GM21737 (cell line): ENCODE measurements at regions not wholly inside any gene's neighbourhood (a gene's known extent, or its start where the extent isn't known, plus 50 kb on each side); places are given as distances from the start of the nearest gene placed in this dataset.

Experiments
- ATAC-seq: cut with Tn5 transposase; IDR thresholded peaks from one replicate; pipeline ENCODE4 v1.9.1; 2021; ENCODE audit warnings: mild to moderate bottlenecking, moderate library complexity; ENCODE audit not compliant: unreplicated experiment

DNA sequence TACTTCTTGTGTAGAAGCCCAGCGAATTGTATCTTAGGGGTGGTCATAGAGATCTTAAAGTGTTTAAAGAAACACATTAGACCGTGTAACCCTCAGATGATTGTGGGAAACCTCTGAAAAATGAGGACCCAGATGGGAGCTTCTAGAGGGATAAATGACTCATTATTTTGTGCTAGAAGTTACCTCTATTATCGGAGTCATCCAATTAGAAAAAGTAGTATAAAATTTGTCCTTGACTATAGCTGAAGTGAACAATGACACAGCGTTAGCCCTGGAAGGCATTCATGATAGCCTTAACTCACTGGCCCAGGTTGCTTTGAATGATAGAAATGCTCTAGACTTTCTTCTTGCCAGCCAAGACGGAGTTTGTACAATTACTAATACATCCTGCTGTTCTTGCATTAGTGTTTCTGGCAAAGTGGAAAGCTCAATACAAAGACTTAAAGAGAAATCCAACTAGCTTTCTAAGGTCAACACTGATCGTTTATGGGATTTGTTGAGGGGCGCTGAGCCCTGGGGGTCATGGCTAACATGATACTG, 178.9 kb upstream of the VEGFC start:
- no peak for ATAC-seq

DNA sequence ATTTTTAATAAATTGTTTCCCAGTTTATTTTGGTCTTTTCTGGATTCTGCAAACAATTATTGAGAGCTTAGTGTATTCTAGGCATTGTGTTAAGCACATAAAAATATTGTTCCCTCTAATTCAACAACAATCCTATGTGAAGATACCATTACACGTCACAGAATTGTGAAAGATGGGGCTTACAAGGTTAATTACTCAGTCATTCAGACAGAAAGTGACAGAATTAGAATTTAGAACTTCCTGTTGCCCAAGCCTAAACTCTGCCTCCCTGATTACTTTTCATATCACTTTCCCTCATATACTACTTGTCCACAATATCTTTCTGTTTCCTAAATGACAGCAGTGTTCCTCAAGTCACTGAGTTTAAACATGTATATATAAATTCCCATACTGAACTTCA, 186.7 kb upstream of the VEGFC start:
- no peak for ATAC-seq

DNA sequence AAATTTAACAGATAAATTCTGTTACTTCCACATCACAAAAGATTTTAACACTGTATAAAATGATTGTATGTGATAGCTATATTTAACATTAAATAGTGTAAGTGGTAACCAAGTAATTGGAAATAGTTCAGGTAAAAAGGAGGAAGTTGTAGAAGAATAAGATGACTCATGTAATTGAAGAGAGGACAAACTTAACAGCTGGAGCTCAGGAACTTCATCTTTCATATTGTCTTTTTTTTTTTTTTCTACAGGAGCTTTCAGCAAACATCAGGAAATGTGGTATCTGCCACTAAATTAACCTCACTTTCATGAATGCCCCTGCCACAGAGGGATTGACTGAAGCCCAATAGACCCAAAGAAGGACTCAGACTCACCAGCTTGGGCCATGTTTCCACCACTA, 188.4 kb upstream of the VEGFC start:
- no peak for ATAC-seq

DNA sequence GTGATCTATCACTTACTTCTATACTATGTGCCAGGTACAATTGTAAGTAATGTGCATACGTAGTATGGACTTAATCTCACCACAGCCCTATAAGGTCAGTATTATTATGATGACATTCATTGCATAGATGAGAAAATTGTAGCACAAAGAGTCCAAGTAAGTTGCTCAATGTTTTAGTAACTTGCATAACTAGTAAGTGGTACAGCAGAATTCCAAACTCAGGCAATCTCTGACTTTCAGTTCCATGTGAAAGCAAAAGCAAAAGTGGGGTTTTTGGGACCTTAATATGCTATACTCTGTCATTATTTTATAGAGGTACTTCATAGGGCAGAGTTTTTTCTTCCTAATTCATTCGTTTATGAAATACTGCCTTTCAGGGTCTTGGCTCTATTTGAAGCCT, 188.8 kb upstream of the VEGFC start:
- no peak for ATAC-seq

DNA sequence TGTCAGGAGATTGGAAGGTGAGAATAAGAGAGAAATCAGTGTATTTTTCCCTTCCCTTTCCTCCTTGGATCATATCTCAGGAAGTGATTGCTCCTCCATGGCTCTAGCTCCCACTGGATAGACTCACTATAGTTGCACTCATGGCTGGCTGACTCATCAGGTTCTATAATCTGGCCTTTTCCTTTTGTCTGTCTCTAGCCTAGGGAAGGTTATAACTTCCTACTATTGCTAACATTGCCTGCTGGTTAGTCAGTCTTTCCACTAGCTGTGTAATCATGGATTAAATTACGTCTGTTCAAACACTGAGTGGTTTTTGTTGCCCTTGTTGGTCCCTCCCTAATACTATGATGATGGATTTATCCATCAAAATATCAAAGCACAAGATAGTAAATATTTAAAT, 195.5 kb upstream of the VEGFC start:
- no peak for ATAC-seq

DNA sequence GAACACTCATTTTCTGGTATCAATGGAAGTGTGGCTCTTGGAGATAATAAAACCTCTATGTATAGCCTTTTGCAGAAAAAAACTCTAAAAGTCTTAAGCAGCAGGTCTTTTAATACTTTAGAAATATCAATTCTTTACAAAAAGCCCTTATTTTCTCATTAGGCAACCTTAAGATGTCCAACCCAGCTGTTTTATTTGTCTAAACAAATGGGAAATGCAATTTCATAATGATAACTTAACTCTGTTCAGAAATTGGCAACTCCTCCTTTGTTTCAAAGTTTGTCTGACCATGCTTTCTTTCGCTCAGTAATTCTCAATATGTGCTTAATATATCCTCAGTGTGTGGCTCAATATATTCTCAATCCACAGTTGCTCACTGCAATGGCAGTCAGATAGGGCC, 196.5 kb upstream of the VEGFC start:
- ATAC-seq: no peak

DNA sequence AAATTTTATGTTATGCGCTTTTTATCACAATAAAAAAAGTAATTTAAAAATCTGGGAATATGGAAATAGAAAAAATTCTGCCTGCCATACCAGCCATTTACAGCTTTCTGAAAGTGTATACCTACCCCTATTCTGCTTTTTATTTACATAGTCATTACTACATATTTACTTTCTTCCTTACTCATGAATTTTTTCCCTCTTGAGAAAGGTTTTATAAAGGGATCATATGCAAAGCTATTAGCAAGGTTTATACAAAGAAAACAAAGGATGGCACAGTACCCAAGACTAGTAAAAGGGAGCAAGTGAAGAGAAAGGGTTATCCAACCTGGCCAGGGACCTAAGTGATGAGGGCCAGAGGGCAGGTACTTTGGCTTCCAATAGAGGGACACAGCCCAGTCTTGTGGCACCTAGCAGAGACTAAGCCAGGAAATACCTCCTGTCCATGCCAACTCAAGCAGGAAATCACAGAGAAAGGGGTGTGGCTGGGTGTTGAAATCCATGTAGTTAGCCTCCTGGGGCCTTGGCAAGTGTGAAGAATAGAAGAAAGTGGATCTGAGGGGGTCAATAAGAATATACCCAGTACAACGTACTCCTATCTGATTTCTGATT, 207.3 kb upstream of the VEGFC start:
- ATAC-seq: no peak

DNA sequence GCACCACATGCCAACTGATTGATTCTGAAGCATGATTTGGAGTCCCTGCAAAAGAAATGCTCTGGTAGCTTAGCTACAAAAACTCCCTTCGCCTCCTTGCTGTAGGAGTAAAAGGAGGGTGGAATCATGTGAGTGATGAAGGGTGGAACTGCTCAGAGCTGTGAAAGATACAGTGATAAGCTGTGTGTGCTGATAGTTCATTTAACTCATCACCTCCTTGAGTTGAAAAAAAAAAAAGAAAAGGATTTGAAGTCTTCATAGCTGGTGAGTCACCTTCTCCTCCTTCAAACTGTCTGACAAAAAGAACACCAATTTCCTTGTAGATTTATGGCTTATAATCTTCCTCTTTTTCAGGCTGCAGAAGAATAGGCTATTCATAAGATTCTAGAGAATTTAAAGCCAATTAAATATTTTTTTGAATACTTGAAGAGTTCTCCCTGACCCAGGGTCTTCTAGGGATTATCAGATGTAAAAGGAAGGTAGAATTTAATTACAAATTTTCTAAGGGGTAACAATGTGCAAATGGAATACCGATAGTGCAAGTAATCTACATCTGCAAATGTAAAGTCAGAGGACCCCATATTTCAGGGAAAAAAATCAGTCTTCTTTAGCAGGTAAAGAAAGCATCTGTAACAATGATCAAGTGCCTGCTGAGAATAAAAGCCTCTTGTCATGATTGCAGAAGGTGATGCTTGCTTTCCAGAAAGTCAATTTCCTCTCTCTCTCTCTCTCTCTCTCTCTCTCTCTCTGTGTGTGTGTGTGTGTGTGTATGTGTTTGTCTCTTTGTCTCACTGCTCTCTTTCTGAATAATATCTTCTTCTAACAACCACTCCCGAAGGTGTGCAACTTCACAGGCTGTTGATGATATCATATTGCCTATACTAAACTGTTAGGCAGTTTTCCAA, 208.8 kb upstream of the VEGFC start:
- ATAC-seq: no peak

DNA sequence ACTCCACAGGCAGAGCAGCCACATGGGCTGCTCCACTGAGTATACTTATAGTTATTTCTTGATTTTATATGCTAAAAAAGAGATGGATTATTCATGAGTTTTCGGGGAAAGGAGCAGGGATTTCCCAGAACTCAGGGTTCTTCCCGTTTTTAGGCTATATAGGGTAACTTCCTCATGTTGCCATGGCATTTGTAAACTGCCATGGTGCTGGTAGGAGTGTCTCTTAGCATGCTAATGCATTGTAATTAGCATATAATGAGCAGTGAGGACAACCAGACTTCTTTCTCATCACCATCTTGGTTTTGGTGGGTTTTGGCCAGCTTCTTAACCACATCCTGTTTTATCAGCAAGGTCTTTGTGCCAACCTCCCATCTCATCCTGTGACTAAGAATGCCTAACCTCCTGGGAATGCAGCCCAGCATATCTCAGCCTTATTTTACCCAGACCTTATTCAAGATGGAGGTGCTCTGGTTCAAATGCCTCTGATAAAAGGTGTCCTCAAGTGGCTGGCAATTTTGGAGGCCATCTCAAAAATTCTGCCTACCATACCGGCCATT, 213.0 kb upstream of the VEGFC start:
- no peak for ATAC-seq

DNA sequence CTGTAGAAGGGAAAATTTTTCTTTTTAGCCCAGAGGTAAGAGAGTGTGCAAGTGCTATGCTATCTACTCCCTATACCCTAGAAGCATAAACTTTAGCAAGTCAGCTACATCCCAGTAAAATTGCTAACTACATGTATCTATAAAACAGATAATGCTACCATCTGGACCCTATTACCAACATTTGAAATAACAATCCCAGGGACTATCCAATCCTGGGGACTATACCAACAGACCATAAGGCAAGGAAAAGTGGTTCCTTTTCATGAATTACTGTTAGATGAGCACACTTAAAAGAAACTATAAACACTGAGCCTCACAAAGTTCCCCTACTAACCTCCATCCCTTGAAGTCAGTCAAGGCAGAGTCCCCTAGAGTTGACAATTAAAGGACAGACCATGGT, 213.6 kb upstream of the VEGFC start:
- ATAC-seq: no peak

DNA sequence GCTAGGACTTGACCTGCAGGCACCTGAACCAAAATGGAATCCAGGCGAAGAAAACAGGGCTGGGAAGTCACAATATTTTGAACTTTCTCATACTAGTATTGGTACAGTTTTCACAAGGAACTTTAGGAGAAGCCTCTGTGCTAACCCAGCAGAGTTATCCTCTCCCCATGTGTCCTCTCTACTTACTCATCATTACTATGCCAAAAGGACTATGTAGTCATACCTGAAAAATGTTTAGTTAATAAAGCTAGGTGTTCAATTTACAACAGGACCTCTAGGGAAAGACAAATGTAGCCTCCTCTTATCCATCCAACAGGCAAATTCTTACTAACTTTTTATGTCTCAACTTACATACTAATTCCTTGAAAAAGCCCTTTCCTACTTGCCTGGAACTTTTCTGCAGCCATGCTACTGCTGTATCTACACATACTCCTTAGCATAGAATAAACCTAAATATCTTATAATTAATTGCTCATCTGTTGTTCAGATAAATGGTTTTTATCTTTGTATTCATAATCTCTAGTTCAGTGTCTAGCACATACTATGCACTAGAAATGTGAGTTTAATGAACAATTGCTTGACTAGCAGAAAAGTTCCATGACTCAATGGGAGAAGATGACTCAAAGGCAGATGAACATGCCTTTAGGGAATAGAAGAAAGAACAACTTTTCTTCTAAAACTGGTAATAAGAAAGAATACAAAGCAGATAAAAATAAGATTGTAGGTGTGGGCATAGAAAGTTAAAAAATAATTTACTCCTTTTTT, 215.5 kb upstream of the VEGFC start:
- ATAC-seq: no peak

DNA sequence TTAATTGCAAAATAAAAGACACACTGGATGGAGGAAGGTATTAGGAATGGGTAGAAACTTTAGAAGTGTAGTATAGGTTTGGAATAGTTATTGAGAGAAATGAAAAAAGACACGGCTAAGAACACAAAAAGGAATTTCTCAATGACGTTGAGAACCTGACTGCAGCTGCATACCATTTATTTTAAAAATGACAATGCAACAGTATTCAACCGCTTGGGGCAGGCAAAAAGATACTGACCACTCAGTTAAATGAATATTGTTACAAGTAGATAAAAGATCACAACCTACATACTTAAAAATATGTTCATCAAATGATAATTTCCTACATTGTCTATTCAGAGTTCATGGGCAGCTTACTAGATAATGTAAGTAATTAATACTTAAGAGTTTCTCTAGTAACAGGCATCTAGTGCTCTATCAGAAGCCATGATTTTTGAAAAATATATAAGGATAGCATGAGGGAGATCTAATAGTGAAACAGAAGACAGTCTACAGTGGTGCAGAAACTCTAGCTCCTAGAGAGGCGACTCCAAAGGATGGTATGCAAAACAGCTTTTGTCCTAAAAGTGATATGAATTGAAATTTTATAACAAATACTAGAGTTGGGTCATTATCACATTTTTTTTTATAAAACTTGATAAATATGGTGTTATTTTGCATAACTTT, 216.2 kb upstream of the VEGFC start:
- no peak for ATAC-seq

DNA sequence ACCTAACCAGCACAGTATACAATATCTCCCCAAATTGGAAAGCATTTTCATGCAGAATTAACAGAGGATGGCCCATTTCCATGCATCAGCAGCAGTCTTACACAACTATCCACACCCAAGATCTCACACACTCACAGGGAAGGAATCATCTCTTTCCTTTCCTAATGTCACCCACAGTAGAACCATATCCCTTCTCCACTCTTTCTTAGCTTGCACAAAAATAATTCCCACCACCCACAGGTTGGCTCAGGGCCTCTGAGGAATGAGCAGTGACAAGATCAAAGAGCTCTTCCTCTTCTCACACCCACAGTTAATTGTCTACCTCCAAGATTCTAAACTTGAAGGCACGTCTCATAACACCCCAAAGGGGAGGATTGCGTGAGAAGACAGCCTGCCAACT, 217.7 kb upstream of the VEGFC start:
- ATAC-seq: no peak

DNA sequence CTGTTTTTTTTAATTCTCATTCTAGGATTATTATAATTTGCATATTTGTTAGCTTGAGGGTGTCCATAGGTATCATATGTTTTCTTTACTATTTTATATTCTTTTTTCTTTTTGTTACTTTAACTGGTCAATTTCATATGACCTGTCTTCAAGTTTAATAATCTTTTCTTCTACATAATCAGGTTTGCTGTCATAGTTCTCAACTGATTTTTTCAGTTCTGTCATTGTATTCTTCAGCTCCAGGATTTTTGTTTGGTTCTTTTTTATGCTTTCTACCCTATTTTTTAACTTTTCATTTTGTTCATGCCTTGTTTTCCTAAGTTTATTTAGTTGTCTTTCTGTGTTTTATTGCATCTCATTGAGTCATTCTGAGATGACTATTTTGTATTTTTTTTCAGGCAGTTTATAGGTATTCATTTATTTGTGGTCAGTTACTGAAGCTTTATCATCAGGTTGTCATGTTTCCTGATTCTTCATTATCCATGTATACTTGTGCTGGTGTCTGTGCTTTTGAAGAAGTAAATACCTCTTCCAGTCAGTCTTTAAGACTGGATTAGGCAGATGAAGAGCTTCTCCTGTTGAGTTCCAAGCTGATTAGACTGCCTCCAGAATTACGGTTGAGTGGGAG, 220.3 kb upstream of the VEGFC start:
- ATAC-seq: no peak

DNA sequence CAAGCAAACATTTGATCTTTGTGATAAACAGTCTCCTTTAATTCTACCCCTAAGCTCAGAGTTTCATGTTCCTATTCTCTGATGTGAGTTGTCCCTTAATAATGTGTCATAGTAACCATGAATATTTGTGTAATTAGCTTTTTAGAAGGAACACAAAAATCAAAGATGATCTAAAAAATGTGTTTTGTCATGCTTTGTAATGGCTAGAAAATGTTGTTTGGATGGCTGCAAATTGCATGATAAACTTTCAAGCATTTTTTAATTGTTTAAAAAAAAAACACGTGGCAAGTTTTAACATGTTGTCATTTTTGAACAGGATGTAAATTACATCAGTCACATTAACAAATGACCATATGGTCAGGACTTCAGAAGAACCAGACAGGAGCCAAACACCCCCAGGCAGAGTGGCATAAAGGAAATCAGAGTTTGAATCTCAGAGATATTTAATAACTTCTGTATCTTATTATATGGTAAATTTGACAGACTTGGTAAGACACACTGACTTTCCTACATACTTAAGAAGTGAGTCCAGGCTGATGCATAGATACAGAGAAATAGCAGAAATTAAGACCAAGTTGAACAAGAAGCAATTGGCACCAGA, 223.9 kb upstream of the VEGFC start:
- no peak for ATAC-seq

DNA sequence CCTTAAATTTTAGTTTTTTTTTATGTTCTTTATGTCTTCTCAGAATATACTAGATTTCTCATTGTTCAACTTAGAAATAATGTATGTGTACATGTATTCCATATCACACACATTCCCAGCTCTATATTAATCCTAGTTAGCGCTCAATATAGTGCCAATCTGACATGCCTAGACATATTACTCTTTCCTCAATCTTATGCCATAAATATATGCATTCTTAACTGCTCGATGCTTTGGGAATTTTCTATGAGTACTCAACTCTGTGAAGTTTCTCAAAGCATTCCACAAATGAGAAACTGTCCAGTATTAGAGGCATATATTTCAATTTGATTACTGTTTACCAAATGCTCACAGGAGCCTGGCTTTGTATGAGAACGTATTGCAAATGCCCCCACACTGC, 231.2 kb upstream of the VEGFC start:
- ATAC-seq: no peak

DNA sequence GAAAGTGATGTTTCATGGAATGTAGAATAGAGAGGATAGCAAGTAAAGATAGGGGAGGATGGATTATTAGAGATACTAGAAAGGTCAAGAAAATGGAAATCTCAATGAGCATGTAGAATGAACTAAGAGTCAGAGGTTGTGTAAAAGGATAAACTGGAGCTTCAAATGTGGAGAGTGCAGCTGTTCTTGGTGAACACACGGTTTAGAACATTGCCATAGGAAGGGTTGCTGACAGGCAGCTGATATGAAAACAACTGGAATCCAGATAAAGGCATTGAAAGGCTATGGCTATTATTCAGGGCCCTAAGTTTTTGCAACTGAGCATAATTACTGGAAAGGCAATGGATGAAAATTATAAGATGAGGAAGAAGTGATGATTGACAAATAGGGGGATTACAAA, 239.6 kb upstream of the VEGFC start:
- ATAC-seq: no peak

DNA sequence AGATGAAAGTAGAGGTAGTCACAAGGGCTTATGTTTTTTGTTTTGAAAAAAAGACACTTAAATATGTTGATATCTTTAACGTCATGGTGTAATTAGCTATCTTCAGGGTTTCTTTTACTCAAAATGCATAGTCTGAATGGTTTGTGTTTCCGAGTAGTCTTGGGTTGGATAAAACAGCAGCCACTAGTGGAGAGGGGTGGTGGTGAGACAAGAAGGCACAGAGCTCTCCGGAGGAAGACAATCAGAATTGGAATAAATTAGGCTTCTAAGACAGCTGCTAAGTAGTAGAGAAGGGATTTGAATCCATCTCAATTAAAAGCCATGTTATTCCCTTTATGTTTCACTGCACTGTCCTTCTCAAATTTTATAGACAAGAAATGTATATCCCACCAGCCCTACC, 240.4 kb upstream of the VEGFC start:
- ATAC-seq: no peak

DNA sequence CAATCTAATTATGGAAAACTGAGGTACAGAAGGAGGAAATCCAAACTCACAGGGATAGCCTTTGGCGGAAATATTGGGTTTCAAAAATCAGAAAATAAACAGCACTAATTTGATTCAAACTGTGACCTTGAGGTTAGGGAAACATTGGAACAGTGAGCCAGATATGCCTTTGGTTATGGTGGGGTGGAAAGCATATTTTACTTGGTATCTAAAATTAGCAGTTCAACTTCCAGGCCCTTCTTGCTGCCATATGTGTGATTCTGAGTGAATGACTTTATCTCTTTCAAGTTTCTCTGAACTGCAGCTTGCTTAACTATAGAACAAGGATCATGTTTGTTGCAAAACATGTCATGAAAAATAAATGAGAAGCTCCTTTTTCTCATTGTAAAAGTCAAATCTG, 240.9 kb upstream of the VEGFC start:
- no peak for ATAC-seq

DNA sequence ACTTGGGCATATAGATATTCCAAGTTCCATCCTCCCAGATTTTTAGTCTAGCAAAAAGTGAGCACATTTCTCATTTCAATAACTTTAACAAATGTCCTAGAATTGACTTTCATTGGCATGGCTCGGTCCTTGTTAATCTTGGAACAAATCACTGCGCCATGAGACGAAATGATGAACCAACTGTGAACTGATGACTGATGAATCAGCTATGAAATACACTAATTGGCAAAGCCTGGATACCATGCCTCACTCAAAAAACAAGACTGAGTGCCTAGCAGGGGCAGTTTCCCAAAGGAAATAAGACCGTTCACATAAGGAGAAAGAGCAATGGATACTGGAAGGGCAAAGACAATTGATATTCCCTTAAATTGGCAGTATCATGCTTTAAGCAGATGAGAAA, 248.6 kb upstream of the VEGFC start:
- no peak for ATAC-seq
